HG03025 (cell line): ENCODE measurements at regions not wholly inside any gene's neighbourhood (a gene's known extent, or its start where the extent isn't known, plus 50 kb on each side); places are given as distances from the start of the nearest gene placed in this dataset.
"Not testable (repeated sequence)": the region's sequence is repeated elsewhere in the genome, so short reads cannot be mapped to it uniquely, and the experiment has no call there.

Experiments
- ATAC-seq: cut with Tn5 transposase; IDR thresholded peaks from one replicate; pipeline ENCODE4 v1.9.1; 2021; ENCODE audit warnings: mild to moderate bottlenecking, moderate library complexity; ENCODE audit not compliant: unreplicated experiment, low FRiP score

DNA sequence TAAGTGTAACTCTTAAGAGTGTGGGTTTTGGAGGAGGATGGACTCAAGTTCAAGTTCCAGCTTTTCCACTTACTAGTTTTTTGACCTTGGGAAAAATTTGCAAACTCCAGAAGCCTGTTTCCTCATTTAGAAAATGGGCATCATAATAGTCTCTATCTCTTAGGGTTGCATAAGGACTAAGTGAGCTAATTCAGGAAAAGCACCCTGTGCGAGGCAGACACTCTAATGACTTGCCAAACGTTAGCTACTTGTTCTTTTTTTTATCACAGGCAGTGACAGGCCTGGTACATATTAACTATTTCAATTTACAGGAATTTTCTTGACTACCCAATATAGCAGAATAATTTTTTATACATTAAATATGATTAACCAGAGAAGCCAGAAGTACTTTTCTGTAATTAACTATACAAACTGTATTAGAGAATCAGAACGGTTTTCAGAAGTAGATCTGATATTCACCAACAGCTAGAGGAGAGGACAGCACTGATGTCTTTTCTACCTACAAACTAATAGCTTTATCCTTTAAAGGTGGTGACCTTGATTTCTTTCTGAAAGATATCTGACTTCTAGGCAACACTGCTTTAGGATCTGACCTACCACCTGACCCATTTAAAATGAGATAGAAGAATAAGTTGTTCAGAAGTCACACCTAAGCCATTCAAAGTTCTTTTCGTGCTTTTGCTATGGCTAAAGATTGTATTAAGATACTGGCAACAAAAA lies 139.6 kb upstream of the HAND2 start:
- ATAC-seq = no peak

DNA sequence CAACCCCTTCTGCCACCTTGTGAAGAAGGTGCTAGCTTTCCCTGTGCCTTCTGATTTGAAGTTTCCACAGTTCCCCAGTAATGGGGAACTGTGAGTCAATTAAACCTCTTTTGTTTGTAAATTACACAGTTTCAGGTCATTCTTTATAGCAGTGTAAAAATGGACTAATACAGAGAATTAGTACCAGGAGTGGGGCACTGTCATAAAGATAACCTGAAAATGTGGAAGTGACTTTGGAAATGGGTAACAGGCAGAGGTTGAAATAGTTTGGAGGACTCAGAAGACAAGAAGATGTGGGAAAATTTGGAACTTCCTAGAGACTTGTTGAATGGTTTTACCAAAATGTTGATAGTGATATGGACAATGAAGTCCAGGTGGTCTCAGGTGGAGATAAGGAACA lies 131.0 kb upstream of the HAND2 start:
- ATAC-seq = no peak

DNA sequence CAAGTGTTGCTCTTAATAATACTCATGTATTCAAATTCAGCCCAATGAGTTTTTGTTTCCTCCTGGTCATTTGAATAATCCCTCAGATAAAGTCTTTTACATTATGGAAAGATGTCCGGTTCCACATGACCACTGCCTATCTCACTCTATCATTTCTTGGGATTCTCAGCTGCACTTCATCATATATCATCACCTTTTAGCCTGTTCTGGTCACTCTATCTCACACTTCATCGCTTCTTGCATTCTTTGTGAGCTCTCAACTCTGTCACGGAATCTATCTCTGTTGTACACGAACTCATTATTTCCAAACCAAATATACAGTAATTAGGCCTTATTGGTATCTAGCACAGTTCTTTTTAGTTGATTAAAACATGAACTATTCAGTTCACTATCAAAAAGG lies 126.9 kb upstream of the HAND2 start:
- ATAC-seq = no peak

DNA sequence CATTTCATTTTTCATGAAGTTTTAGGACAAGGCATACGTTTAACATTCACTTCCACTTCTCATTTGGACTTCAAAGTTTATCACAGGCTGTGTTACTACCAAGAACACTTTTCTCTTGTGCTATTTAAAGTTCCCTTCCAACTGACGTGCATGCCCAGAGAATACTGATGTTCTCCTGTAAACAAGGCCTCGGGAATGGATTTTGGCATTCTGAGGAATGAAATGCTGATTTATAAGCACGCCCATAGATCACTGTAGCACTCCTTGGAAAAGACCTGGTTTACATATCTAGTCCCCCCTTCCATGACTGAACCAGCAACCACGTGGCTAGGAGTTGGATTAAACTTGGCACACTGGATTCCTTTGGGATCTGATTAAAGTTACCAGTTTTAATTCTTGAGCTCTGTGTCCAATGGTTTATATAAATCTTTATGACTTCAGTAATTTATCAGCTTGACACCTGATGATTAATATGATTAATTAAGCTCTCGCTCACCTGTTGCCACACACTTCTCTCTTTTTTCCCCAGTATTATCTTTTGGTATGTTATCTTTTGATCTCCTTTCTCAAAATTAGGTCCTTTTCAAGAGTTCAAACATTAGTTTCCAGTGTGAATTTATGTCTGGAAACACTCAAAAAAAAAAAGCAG lies 122.4 kb upstream of the HAND2 start:
- no peak for ATAC-seq

DNA sequence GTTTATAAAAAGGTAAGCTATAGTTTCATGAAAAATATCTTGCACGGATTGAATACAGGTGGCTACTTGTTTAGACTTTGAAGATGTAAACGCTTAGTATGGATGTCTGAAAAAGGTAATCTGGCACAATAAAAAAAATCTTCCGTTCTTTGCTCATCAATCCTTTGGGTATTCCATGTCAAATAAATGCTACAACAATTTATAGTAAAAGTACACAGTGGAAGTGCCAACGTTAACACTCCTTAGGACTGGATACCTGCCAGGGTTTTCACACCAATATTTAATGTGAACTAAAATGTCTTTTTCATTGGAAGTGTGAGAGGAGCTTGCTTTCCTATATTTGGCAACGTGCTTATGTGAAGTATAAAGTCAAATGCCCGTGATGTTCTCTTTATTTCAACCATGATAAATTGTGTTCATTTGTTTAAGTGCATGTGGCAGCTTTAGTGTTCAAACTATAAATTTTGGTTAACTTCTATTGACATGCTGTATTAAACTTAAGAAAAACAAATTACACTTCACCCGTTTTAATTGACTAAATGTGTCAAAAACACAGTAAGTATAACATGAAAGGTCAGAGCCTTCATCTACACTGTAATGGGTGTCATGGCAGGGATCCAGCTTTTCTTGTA lies 121.7 kb upstream of the HAND2 start:
- ATAC-seq = no peak

DNA sequence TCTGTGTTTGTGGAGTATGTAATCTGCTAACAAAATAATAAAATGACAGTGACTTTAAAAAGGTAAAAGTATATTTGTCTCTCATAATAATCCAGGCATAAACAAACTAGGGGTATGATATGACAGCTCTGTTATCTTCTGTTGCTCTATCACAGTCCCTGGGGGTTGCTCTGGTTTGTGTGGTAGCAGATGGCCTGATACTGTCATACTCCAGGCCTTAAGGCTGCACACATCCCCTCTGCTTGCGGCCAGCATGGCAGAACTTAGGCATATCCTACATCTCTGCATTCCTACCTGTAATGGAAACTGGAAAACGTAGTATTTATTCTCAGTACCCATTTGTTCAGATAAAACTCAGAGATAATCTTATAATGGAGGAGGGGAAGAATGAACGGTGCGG lies 117.9 kb upstream of the HAND2 start:
- ATAC-seq = no peak

DNA sequence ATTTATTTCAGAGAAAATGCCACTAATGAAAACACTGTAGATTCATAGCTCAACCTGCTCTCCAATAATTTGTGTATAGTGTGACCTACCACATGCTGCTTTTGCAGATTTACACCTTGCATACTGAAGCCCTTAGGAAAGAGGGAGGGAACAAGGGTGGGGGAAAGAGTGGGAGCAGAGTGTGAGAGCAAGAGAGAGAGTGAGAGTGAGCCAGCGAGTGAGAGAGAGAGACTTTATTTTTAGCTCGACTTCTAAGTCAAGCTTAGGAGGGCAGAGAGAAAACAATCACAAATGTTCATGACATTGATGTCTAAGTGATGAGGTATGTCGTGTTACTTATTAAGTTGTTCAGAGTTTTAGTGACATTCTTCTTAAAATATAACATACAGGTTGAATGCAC lies 112.5 kb upstream of the HAND2 start:
- no peak for ATAC-seq

DNA sequence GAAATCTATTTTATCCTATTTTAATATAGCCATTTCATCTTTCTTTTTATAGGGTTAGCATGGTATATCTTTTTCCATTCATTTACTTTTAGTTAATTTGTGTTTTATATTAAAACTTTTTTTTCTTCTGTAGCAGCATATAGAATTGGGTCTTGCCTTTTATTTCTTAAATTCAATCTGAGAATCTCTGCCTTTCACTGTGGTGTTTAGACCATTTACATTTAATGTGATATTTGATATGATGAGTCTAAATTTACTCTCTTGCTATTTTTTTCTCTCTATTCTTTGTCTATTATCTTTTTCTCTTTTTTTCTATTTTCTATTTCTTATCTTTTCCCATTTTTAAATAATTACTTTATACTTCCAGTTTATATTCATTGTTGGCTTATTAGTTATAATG lies 105.4 kb upstream of the HAND2 start:
- no peak for ATAC-seq

DNA sequence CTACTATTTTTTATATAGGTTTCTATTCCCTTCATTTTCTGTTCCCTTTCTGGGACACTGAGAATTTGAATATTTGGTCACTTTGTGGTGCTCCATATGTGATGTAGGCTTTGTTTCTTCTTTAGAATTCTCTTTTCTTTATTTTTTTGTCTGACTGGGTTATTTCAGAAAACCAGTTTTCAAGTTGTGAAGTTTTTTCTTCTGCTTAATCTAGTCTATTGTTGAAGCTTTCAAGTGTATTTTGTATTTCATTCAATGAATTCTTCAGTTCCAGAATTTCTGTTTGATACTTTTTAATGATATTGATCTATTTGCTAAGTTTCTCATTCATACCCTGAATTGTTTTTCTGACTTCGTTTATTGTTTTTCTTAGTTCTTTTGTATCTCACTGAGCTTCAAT lies 96.2 kb upstream of the HAND2 start:
- ATAC-seq = no peak

DNA sequence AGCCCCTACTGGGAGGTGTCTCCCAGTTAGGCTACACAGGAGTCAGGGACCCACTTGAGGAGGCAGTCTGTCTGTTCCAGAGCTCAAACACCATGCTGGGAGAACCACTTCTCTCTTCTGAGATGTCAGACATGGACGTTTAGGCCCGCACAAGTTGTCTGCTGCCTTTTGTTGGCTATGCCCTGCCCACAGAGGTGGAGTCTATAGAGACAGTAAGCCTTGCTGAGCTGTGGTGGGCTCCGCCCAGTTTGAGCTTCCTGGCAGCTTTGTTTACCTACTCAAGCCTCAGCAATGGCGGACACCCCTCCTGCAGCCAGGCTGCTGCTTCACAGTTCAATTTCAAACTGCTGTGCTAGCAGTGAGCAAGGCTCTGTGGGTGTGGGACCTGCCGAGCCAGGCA lies 88.6 kb upstream of the HAND2 start:
- not testable (repeated sequence) for ATAC-seq

DNA sequence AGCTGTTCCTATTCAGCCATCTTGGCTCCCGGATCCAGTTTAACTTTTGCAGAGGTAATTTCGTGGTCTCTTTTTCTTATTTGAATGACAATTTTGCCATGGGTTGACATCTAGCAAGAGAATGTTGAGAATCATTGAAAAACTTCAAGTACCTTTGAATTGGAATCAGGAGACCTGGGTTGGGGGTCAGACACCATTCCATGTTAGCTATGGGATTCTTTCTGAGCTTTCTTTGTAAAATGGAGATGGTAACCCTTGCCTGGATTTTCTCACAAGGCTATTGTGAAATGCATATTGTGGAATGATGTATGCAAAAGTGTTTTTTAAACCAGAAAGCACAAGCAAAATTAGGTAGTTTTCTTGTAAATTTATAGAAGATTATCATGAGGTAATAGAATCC lies 79.1 kb upstream of the HAND2 start:
- no peak for ATAC-seq

DNA sequence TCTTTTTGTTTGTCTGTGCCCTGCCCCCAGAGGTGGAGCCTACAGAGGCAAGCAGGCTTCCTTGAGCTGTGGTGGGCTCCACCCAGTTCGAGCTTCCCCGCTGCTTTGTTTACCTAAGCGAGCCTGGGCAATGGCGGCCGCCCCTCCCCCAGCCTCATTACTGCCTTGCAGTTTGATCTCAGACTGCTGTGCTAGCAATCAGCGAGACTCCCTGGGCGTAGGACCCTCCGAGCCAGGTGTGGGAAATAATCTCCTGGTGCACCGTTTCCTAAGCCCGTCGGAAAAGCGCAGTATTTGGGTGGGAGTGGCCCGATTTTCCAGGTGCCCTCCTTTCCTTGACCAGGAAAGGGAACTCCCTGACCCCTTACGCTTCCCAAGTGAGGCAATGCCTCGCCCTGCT lies 78.6 kb upstream of the HAND2 start:
- not testable (repeated sequence) for ATAC-seq

DNA sequence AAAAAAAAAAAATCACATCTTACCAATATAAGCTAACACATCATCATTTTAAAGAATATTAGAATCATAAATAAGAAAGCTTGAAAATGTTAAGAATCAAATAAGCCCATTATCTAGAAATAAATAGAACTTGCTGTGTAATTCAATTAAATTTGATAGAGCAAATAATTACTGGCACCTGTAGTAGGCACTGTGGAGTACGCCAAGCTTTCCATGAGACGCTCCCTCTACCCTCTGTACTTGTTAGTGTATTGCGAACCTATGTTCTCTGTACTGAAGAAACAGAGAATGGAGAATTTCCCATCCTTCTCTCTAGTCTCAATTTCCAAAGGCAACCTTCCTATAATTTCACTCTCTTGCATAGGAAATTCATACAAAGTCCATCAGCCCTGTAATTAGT lies 61.7 kb upstream of the HAND2 start:
- ATAC-seq = no peak

DNA sequence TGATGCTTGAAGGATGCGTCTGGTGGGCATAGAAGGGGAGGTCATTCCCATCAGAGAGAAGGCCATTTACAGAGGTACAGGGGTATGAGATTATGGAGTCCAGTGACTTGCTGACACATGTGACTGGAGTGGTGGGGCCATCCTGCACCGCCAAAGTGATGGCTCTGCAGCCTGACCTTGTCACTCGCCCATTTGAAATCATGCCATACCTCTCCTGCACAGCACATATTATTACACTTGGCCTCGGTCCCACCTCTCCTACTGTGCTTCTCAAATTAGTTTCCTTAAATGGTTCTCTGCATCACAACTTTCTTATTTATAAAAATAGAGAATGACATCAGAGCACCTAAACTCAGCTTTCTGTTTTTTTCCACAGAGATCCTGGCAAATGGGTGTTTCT lies 60.7 kb upstream of the HAND2 start:
- no peak for ATAC-seq

DNA sequence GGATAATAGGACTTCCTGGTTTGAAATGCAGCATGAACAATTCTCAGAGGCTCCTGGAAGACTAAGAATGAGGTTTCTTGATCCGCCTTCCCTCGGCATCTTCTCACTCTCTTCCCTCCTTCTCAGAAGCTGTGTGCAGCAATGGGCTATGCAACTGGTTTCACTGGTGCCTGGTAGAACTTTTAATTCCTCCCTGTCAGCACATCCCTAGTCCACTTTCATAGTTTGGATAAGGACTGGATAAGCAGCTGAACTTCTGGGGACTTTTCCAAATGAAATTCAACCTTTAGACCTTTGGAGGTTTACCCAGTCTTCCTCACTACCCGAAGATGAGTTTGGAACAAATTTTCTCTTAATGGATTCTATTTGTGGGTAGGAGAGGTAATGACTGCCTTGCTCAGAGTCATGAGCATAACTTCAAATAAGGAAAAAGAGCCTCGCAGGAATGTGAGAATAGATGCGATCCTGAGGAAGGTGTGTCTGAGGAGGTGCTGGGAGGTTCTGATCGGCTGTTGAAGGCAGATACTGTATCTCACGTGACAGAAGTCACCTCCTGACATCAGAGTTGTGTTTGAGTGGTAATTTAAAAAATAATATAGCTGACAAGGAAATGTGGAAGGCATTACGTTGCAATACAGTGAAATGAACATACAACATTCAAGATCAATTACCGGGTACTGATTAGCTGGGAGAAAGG lies 56.0 kb upstream of the HAND2 start:
- no peak for ATAC-seq

DNA sequence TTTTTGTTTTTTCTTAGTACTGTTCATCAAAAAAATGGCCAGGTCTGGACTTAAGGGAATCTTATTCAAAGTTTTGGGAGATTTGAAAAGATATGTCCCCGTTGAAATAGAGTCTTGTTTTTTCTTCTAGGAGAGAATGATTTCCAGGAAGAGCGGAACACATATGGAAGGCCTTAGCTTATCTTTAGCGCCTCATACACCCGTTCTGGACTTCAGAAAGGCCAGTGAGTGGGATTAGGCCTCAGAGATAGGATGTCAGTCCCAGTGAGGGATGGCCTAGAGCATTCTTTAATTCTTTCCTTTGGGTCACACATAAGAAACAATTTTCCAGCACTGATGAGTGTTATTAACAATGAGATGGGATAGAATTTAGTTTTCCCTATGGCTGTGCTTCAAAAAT lies 54.5 kb upstream of the HAND2 start:
- no peak for ATAC-seq
